CD4-positive, alpha-beta T cell treated with Interleukin-1 beta for 1 hour (primary cell): ENCODE measurements at regions not wholly inside any gene's neighbourhood (a gene's known extent, or its start where the extent isn't known, plus 50 kb on each side); places are given as distances from the start of the nearest gene placed in this dataset.

Experiments
- DNase-seq, 2 donors: peaks; one replicate each; pipeline ENCODE4 v3.0.0-alpha.2; 2020 to 2022

DNA sequence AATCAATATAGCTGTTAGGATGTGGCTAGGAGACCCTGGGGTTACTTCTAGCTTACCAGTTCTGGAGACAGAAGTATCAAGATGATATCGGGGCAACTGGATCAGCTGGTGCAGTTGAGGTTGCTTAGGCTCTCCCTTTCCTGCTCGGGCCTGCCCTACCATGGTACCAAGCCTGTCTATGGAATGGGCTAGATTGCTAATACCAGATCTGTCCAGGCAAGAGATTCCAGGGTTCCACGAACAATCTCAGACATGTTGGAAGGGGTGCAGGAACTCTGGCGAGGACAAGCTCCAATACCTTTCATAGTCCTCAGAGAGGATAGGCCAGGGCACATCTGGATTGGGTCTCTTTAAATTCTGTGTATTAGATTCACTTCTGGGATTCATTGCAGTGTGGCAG is 53.8 kb downstream of the ADM start:
- DNase-seq, result no peak

GRCh38 chr11:10359171-10359570 is 54.3 kb downstream of the ADM start:
- no peak for DNase-seq

DNA sequence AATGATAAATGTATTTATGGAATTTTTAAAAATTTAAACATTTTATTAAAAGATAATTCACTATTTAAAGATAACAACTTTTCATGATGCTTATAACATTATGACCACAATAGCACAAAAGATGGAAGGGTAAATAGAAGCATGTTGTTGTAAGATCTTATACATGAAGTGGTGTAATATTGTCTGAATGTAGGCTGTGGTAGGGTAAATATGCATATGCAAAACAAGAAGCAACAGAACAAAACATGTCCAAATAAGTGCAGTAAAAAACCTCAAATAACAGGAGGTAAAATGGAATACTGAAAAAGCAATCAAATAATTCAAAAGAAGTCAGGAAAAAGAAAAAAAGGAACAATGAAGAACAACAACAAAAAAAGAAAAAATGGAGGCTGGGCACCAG is 56.0 kb downstream of the ADM start:
- DNase-seq, result no peak

- DNase-seq, result no peak
Observed at GRCh38 chr11:10365045-10365444, 60.2 kb downstream of the ADM start.

DNA sequence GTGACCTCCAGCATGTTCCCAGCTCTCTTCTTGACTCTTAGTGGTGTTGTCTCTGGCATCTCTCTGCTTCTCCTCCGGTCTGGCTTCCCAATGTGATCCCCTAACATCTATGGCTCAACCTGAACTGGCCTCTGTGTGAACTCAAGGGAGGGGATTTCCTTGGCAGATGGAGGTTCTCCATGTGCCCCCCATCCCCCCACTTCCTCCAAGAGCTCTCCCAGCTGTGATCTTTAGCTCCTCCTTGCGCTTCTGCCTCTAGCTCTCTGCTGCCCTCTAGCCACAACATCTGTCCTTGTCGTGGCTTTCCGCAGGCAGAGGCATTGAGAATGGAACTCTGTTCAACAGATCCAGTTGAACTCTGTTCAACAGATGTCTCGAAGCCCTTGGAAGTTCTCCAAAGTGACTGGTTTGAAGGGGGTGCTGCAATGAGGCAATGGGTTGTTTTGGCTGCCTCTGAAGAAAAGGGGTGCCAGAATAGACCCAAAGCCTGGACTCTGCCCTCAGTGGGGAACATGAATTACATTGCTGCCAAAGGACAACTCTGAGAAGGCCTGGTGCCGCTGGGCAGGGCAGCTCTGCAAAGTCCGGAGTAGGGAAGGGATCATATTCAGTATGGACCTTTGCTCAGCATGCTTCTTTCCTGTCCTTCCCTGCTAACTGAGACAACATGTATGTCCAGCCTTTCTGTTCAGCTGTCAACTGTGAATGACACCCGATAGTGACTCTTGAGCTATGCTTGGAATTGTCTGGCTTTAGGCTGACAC is 61.9 kb downstream of the ADM start:
- DNase-seq, result peak; percentile 57 to 75

GRCh38 chr11:10371926-10372641 is 67.2 kb downstream of the ADM start:
- no peak for DNase-seq

DNA sequence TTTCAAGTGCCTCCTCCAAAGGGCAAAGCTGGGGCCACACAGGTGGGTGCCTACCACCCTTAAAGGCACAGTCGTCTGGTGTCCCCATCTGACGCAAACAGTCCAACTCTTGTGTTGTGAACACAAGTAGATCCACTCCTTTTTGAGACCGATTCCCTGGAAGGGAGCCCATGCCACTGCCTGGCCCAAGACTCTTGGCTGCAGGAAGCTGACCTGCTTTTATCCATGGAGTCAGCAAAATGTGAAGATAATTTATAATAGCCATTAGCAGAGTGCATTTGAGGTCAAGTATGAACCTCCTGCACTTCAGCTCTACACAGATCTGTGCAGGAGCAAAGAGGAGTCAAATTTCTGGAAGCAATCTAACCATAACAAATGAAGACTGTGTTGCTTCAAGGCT is 68.5 kb downstream of the ADM start:
- DNase-seq, result no peak

DNA sequence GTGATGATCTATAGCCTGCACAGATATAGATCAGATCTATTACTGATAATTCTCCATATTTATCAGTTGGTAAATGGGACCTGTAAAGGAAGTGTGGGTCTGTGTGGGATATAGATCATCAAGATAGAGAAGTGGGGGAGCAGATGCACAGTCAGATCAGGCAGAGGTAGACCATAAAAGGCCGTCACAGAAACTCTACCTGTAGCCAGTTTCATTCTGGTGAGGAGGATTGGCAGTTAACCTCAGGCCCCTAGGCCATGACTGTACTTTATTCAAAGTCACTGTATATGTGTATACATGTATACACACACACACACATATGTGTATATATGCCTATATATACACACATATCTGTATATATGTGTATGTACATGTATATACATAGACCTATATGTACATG is 69.1 kb downstream of the ADM start:
- no peak for DNase-seq

- no peak for DNase-seq
Observed at GRCh38 chr11:10374386-10374785, 69.5 kb downstream of the ADM start.

DNA sequence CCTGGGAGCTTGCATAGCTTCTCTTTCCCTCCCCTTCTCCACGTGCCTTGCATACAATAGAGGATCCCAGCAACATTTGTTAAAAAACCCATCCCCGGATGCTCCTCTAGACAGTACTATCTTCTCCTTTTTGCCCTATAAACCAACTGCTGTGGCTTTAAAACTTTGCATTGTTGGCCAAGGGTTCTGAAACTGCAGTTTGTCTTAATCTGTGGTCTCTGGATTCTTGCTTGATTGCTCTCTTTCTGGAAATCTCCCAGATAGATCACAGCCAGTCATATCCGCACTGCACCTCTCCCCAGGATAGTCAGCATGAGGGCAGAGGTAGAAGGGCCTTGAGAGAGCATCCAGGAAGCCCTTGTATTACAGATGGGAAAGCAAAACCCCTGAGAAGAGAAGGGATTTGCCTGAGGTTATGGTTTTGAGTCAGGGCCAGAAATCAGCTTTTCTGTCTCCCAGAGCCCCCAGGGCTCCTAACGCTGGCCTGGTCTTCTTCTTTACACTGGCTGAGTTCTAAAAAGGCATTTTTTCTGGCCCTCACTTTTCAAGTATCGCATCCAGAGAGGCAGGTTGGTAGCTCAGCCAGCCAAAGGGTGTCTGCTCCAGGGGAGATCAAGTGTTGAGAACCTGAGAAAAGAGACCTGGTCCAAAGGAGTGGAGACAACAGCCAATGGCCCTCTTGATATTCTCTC is 70.6 kb downstream of the ADM start:
- no peak for DNase-seq

GRCh38 chr11:10376061-10376460 is 71.2 kb downstream of the ADM start:
- no peak for DNase-seq

DNA sequence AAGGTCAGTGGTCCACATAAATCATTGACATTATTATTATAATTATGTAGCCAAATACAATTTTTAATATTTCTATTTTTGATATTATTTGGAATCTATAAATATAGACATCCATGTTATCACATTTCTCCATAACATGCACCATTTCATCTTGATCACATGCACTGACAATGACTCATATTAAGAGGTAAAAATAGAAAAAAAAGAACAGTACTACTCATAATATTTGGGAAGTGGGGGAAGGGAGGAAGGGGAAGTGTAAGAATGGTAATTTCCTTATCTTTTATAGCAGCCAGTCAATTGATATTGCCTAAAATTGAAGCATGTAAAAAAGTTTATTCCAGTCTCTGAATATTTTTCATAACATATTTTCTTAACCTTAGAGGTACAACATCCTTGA is 72.3 kb downstream of the ADM start:
- no peak for DNase-seq

- DNase-seq, result no peak
Observed at GRCh38 chr11:10378362-10378761, 73.5 kb downstream of the ADM start.

DNA sequence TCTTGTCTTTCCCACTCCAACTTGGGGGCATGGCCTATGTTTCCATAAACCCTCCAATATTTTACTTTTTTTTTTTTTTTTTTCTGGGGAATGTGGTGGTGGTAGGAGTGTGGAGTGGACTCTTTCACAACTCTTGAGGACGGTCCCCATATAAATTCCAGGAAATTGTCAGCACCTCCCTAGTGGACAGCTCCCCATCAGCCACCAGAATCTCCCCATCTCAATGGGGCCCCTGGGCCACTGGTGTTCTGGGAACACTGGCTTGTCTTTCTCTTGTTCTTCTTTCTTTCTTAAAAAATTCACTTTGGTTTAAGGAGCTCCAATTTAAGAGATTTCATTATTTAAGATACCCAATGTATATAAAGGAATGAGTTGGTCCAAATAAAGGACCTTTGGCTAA is 74.1 kb downstream of the ADM start:
- DNase-seq, result no peak

DNA sequence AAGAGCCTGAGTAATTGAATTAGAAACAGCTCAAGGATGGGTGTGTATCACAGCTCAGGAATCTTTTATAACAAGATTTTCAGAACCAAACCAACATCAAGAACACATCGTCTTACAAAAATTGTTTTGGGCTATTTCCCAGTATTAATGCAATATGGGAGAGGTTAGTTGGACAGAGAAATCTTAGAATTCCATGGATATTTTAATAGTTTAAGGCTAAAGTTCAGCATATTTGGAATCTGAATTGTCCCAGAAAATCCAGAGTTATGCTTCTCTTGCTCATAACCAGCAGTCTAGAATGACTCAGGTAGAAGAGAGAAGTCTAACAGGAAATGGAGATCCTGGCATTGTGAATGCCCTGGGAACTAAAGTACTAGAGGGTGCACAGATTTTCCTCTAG is 74.6 kb downstream of the ADM start:
- no peak for DNase-seq

DNA sequence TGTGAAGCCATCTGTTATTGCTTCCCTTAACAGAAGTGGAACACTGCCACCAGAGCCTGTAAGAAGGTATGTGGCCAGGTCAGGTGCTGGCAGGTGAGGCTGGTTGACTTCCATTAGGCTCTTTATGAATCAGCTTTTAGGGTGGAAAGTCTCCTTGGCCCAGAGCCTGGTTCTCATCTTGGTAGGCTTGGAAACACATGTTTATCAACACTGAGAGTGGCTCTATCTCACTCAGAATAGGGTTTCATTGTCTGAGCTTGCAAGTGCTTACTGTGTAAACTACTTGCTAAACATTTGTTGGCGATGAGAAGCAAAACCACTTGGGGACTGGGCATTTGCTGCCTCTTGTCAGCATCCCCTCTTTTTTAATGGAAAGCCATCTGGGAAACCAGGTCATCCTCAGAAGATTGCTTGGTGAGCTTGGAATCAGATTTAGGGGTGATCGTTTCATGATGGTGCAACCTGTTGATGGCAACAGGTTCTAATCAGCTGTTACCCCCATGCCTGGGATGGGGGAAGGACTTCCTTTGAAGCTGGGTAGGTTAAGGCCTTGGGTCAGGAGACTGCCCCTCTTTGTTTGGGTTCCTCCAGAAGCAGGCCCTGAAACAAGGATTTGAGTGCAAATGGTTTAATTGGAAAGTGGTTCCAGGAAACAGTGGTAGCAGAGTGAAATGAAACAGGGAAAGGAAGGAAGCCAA is 75.0 kb upstream of the AMPD3 start:
- DNase-seq, result no peak

DNA sequence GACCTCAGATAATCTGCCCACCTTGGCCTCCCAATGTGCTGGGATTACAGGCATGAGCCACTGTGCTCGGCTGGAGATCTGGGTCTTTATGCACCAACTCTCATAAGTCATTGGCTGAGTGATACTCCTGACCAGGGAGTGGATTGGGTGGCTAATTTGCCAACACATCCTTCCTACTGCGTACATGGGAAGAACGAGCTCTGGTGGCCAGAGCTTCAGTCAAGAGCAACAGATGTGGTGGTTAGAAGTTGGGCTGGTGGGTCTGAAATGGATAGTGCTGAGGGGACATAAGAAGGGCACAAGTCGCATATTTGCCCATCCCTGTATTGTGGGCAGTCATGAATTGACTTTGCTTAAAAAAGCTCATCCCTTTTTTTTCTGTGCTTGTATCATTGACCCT is 74.1 kb upstream of the AMPD3 start:
- DNase-seq, result no peak

DNA sequence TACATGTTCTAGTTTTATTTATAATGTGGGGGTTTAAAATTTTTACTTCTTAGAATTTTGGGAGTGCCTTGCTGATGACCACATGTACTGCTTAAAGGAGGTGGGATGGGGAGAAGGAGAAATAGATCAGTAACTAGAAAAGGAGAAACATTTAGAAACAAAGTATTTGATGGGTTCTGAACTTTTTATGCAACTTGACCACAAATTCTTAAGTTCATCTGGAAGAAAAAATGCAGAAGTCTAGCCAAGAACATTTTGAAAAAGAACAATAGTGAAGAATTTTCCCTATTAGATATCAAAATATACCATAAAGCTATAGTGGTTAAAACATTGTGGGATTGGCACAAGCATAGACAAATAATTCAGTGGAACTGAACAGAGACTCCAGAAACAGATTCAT is 73.3 kb upstream of the AMPD3 start:
- DNase-seq, result no peak

DNA sequence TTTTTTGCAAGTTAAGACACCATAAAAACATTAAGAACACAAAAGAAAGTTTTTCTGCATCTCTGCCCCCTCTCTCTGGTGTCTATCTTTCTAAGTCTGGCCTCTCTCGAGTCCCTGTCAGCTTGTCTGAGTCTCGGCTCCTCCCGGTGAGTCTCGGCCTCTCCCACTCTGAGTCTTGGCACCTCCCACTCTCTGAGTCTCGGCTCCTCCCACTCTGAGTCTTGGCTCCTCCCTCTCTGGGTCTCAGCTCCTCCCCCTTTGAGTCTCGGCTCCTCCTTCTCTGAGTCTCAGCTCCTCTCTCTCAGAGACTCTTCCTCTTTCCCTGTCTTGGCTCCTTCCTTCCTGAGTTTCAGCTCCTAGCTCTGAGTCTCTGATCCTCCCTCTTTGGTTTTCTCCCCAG is 72.5 kb upstream of the AMPD3 start:
- no peak for DNase-seq

DNA sequence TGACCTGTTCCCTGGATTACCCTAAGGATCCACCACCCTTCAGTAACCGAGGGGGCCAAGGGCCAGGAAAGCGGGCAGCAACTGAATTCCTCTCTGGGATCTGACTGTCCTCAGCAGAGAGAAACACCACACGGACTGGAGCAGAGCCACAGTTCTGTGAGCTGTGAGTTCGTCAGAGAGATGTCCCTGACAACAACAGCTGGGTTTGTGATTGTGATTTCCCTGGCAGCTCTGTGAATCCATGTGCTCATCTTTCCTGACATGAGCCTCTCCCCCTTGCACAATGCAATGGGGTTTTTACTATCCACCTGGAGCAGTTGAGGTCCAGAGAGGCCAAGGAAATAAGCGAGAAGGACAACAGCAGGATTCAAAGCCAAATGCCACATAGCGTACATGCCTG is 69.4 kb upstream of the AMPD3 start:
- no peak for DNase-seq

GRCh38 chr11:10386361-10386760 is 68.7 kb upstream of the AMPD3 start:
- no peak for DNase-seq

DNA sequence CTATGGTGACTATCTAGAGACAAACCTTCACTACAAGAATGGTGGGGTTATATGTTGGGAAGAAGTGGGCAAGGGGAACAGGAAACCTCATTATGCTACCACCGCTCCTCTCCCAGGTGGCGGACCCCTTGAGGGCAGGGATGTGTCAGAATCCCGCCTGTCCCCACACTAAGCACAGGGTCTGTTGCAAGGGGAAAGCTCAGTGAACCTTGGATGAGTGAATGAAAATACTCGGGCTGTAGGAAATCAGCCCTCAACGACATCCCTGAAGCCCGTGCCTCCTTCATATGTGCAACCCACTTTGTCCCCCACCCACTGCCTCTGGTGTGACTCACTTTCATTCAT is 68.2 kb upstream of the AMPD3 start:
- no peak for DNase-seq

DNA sequence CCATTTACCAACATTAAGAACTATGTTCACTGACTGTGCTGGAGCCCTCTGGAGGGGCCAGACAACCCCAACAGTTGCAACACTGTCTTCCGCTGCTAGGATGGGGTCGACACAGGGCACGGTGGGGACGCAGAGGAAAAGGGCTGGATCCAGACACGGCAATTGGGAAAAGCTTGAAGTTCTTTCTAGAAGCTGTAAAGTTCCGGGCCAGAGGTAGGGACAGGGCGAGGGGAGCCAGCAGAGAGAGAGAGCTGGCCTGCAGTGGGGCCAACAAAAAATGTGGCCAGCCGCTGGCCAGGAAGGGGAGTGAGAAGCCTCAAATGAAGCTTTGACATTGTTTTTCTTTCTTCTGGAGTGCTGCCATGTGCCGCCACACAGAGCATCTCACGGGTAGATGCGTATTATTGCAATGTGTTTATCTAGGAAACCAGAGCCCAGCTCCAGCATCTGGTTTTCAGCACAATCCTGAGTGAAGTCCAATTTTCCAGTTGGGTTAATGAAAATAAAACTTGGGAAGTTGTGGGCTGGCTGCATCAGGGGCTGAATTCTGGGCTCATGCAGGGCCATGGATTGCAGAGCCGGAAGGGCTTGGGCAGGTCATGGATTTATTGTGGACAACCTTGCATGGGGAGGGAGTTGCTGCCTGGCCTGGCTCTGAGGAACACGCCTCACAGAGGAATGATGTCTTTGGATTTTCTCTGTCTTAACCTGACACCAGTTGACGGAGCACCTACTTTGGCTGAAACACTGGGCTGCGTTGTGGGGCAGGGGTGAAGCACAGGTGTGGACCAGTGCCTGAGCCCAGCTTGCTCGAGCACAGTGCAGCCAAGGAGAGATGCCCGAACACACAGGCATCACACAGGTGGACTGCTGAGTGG is 67.6 kb upstream of the AMPD3 start:
- no peak for DNase-seq
